H1 (cell line): ENCODE measurements at regions not wholly inside any gene's neighbourhood (a gene's known extent, or its start where the extent isn't known, plus 50 kb on each side); places are given as distances from the start of the nearest gene placed in this dataset.

ENCODE experiments used
- CREB1 ChIP-seq: IDR thresholded peaks from 2 replicates; pipeline ENCODE4 v1.6.1; 2012; ENCODE audit warnings: inconsistent platforms
- EZH2 ChIP-seq: fragments of 200-600 bp; sonication (generic); IDR thresholded peaks from 2 replicates; pipeline ENCODE4 v1.7.1; 2012; ENCODE audit warnings: low read depth, mild to moderate bottlenecking, moderate library complexity, low read length, inconsistent platforms; ENCODE audit not compliant: severe bottlenecking
- HDAC6 ChIP-seq: IDR thresholded peaks from one replicate; pipeline ENCODE4 v1.7.1; 2012; ENCODE audit warnings: low read depth, mild to moderate bottlenecking, inconsistent platforms, low read length, moderate library complexity
- MAX ChIP-seq: IDR thresholded peaks from 2 replicates; pipeline ENCODE4 v1.6.1; 2012; ENCODE audit warnings: inconsistent platforms
- POLR2A ChIP-seq, 2 experiments: IDR thresholded peaks; 1 replicate in 1 of 2; 2 replicates in 1 of 2; pipeline ENCODE4 v1.6.1; 2011; ENCODE audit warnings: low read depth in 2 of 2, low read length in 2 of 2, mild to moderate bottlenecking in 2 of 2; ENCODE audit errors: control extremely low read depth in 1 of 2
- RXRA ChIP-seq: IDR thresholded peaks from 2 replicates; pipeline ENCODE4 v1.6.1; 2011; ENCODE audit warnings: low read depth, mild to moderate bottlenecking, low read length, moderate library complexity; ENCODE audit not compliant: insufficient read depth
- SRF ChIP-seq: IDR thresholded peaks from 2 replicates; pipeline ENCODE4 v1.6.1; 2011; ENCODE audit warnings: mild to moderate bottlenecking, low read depth, low read length, moderate library complexity
- TBP ChIP-seq: IDR thresholded peaks from 2 replicates; pipeline ENCODE4 v1.6.1; 2011; ENCODE audit warnings: low read depth, low read length, improper control_type of control experiment
- YY1 ChIP-seq: IDR thresholded peaks from 2 replicates; pipeline ENCODE4 v1.6.1; 2011; ENCODE audit warnings: low read depth, mild to moderate bottlenecking, low read length
- TF ChIP-seq, protein P1 (sequence below), 3 experiments: IDR thresholded peaks; 1 replicate in 2 of 3; 2 replicates in 1 of 3; pipeline versions ENCODE4 v1.5.1 to v1.6.1; 2011; ENCODE audit warnings: low read length in 3 of 3, mild to moderate bottlenecking in 3 of 3, inconsistent platforms in 2 of 3, low read depth in 1 of 3, moderate library complexity in 1 of 3; ENCODE audit not compliant: insufficient read depth in 1 of 3; ENCODE audit errors: control extremely low read depth in 1 of 3

GRCh38 chr7:23973264-23973663 lies 263.2 kb downstream of the STK31 start:
- TF ChIP-seq HDAC6 (no peak), RXRA (no peak), EZH2 (no peak), YY1 (no peak), CREB1 (no peak), TBP (no peak), SRF (no peak), MAX (no peak), POLR2A (IDR thresholded peaks at IDR 0.05; ENCODE audit: control extremely low read depth in 1 of 2, low read depth in 2 of 2, low read length in 2 of 2) (no peak)
- TF ChIP-seq, protein P1, sequence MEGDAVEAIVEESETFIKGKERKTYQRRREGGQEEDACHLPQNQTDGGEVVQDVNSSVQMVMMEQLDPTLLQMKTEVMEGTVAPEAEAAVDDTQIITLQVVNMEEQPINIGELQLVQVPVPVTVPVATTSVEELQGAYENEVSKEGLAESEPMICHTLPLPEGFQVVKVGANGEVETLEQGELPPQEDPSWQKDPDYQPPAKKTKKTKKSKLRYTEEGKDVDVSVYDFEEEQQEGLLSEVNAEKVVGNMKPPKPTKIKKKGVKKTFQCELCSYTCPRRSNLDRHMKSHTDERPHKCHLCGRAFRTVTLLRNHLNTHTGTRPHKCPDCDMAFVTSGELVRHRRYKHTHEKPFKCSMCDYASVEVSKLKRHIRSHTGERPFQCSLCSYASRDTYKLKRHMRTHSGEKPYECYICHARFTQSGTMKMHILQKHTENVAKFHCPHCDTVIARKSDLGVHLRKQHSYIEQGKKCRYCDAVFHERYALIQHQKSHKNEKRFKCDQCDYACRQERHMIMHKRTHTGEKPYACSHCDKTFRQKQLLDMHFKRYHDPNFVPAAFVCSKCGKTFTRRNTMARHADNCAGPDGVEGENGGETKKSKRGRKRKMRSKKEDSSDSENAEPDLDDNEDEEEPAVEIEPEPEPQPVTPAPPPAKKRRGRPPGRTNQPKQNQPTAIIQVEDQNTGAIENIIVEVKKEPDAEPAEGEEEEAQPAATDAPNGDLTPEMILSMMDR (IDR thresholded peaks at IDR 0.05; ENCODE audit: control extremely low read depth in 1 of 3, insufficient read depth in 1 of 3, low read depth in 1 of 3, low read length in 3 of 3): no peak
